ENCODE measurements at regions not wholly inside any gene's neighbourhood (a gene's known extent, or its start where the extent isn't known, plus 50 kb on each side); places are given as distances from the start of the nearest gene placed in this dataset.

DNA sequence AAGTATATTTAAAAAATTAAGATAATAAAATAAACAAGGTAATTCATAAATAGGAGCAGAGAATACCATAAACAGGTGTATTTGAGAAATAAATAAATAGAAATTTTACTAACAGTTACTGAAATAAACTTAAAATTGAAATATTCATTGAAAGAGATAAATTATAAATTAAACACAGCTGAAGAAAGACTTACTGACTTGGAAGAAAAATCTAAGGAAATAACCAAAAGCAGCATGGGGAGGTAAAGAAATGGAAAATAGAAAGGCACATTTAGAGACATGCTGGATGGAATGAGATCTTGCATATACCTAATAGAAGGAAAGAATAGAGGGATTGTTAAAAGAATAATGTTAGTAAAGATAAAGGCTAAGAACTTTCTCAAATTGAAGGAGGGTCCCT lies 96.3 kb downstream of the SOX11 start:
- Histone ChIP-seq H3K4me1 (no peaks in the 10 kb centered on the region), H3K9me3 (peaks cover 9% of the 10 kb centered on the region), H3K27me3 (no peaks in the 10 kb centered on the region), H3K27ac (no peak overlapping the region), H3K36me3 (no peaks in the 10 kb centered on the region), H3K4me3 (no peak overlapping the region)
- DNase-seq (no peak), ATAC-seq (no peak)
- intact Hi-C loops (cut with DNase I): no loop called here
- no peak for TF ChIP-seq CTCF (IDR thresholded peaks at IDR 0.05)

DNA sequence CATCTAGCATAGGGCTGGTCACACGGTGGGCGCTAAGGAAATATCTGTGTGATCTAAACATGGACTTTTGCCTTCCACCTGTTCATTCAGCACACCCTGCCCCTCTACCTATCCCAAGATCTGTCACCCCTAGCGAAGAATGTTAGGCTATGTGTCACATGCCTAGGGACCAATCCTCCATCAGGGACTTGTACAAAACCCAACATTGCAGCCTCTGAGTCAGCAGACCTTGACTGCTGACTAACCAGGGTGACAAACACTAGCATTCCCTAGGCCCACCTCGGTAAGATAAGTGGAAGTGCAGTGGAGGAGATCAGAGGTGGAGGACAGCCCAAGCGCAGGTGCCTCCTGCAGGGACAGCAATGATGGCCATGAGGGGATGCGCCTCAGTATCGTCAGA lies 99.2 kb downstream of the SOX11 start:
- Histone ChIP-seq H3K9me3 (peaks cover 4% of the 10 kb centered on the region), H3K27me3 (no peaks in the 10 kb centered on the region), H3K27ac (no peak overlapping the region), H3K4me1 (no peaks in the 10 kb centered on the region), H3K4me3 (no peak overlapping the region), H3K36me3 (no peaks in the 10 kb centered on the region)
- no peak for TF ChIP-seq CTCF (IDR thresholded peaks at IDR 0.05)
- intact Hi-C loops (cut with DNase I): no loop called here
- DNase-seq: no peak
- ATAC-seq: no peak

DNA sequence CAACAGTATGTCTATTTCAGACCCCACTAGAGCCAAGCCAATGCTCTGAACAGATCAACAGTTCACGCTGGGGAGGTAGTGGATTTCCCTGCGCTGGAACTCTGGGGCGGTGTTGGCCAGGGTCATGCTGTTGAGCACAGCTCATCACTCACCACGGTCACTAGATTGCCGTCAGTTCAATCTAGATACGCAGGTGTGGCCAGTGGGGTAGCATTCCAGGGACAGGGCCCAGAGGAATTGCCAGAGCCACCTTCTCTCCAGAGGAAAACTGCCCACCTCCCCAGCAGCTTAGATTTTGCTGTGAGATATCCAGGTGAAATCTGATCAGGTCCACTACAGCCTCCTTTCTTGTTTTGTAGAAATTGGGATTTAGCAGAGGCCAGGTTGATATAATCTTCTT lies 101.8 kb downstream of the SOX11 start:
- H3K27me3 ChIP-seq: no peaks in the 10 kb centered on the region
- no peak for DNase-seq
- no peak overlapping the region for H3K27ac ChIP-seq
- no peaks in the 10 kb centered on the region for H3K4me1 ChIP-seq
- H3K36me3 ChIP-seq: no peaks in the 10 kb centered on the region
- TF ChIP-seq CTCF (IDR thresholded peaks at IDR 0.05): no peak
- intact Hi-C loops (cut with DNase I): no loop called here
- ATAC-seq: no peak
- no peaks in the 10 kb centered on the region for H3K9me3 ChIP-seq
- H3K4me3 ChIP-seq: no peak overlapping the region

GRCh38 chr2:5798084-5798483 lies 105.9 kb downstream of the SOX11 start:
- Histone ChIP-seq H3K9me3 (no peaks in the 10 kb centered on the region), H3K4me3 (no peak overlapping the region), H3K36me3 (no peaks in the 10 kb centered on the region), H3K27me3 (no peaks in the 10 kb centered on the region), H3K4me1 (no peaks in the 10 kb centered on the region), H3K27ac (no peak overlapping the region)
- ATAC-seq (no peak), DNase-seq (no peak)
- intact Hi-C loops (cut with DNase I): no loop called here
- TF ChIP-seq CTCF (IDR thresholded peaks at IDR 0.05): no peak

GRCh38 chr2:5799348-5799747 lies 107.2 kb downstream of the SOX11 start:
- ATAC-seq (no peak), DNase-seq (no peak)
- Histone ChIP-seq H3K9me3 (no peaks in the 10 kb centered on the region), H3K27me3 (no peaks in the 10 kb centered on the region), H3K4me1 (no peaks in the 10 kb centered on the region), H3K36me3 (no peaks in the 10 kb centered on the region), H3K4me3 (no peak overlapping the region), H3K27ac (no peak overlapping the region)
- intact Hi-C loops (cut with DNase I): no loop called here
- TF ChIP-seq CTCF (IDR thresholded peaks at IDR 0.05): no peak

DNA sequence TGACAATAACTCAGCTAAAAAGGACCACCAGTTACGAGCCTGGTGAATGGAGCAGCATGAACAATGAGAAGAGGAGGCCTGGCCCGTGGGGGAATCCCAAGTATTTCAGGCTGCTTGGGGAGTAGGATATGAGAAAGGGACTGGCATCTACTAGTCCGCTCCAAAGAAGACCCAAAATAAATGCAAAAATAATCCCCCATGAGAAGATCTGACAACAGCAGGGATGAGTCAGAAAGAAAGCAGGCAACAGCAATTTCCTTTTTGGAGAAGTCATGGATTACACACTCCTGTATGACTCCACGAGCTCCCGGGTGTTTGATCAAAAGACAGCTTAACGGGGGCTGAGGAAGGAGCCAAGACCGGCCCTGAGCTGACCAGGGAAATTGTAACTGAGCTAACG lies 111.4 kb downstream of the SOX11 start:
- DNase-seq (no peak), ATAC-seq (no peak)
- no peak for TF ChIP-seq CTCF (IDR thresholded peaks at IDR 0.05)
- Histone ChIP-seq H3K27ac (no peak overlapping the region), H3K36me3 (no peaks in the 10 kb centered on the region), H3K27me3 (no peaks in the 10 kb centered on the region), H3K4me1 (no peaks in the 10 kb centered on the region), H3K9me3 (no peaks in the 10 kb centered on the region), H3K4me3 (no peak overlapping the region)
- intact Hi-C loops (cut with DNase I): no loop called here
